T-cell (primary cell): ENCODE measurements at regions not wholly inside any gene's neighbourhood (a gene's known extent, or its start where the extent isn't known, plus 50 kb on each side); places are given as distances from the start of the nearest gene placed in this dataset.
"Not testable (repeated sequence)": the region's sequence is repeated elsewhere in the genome, so short reads cannot be mapped to it uniquely, and the experiment has no call there.

Source experiments
- ATAC-seq, 4 experiments: fragments of 200-7000 bp in 3 of 4; fragments of 150-1000 bp in 1 of 4; cut with Tn5 transposase; replicated peaks in 1 of 4; 1 replicate in 3 of 4; 2 replicates in 1 of 4; pipeline ENCODE4 v1.10.0; 2021; ENCODE audit warnings: moderate library complexity in 3 of 4, mild to moderate bottlenecking in 2 of 4, moderate number of reproducible peaks in 1 of 4
- CTCF ChIA-PET, 2 donors: fragments of 300-600 bp; sonication (Branson Sonifier 250); formaldehyde crosslinking; loops; one replicate each; lab custom pipeline; 2022; ENCODE audit warnings: antibody characterized with exemption in 2 of 2; lab: Charles Lee
- POLR2A ChIA-PET, 2 donors: fragments of 300-600 bp; sonication (Branson Sonifier 250); formaldehyde crosslinking; loops; one replicate each; lab custom pipeline; 2022; ENCODE audit warnings: antibody characterized with exemption in 2 of 2; lab: Charles Lee
- DNase-seq, 35 experiments: peaks; one replicate each; pipeline versions ENCODE4 v3.0.0 to v3.0.0-alpha.2; 2013 to 2023
- H3K27ac ChIP-seq: one replicate; pipeline ENCODE4 v1.5.1; 2013; ENCODE audit warnings: low read length
- H3K27me3 ChIP-seq, 2 experiments: replicated peaks in 1 of 2; 1 replicate in 1 of 2; 2 replicates in 1 of 2; pipeline versions ENCODE4 v1.6.1 to v1.7.0; 2013; ENCODE audit warnings: low read length in 1 of 2, mixed read lengths in 1 of 2; ENCODE audit not compliant: control insufficient read depth in 2 of 2, insufficient read depth in 2 of 2; ENCODE audit errors: extremely low read depth in 1 of 2
- H3K36me3 ChIP-seq, 2 donors: 1 replicate in 1 of 2; 2 replicates in 1 of 2; pipeline versions ENCODE4 v1.6.1 to v1.7.0; 2013; ENCODE audit warnings: low read length in 1 of 2; ENCODE audit not compliant: control insufficient read depth in 2 of 2, insufficient read depth in 1 of 2; ENCODE audit errors: extremely low read depth in 1 of 2
- H3K4me1 ChIP-seq, 2 experiments: 1 replicate in 1 of 2; 2 replicates in 1 of 2; pipeline versions ENCODE4 v1.6.1 to v1.7.0; 2013; ENCODE audit warnings: low read length in 2 of 2, mixed read lengths in 1 of 2; ENCODE audit not compliant: insufficient read depth in 2 of 2, control insufficient read depth in 1 of 2; ENCODE audit errors: extremely low read depth in 1 of 2
- H3K4me3 ChIP-seq, 2 donors: 1 replicate in 1 of 2; 2 replicates in 1 of 2; pipeline versions ENCODE4 v1.5.1 to v1.7.0; 2013; ENCODE audit warnings: mild to moderate bottlenecking in 2 of 2, low read length in 1 of 2, moderate library complexity in 1 of 2; ENCODE audit not compliant: control insufficient read depth in 1 of 2; ENCODE audit errors: extremely low read depth in 1 of 2
- H3K9me3 ChIP-seq: 2 replicates; pipeline ENCODE4 v1.7.0; 2013
- H3K27ac Mint-ChIP-seq, 2 donors: one replicate each; pipeline ENCODE4 v1.8.0; 2020 to 2021; ENCODE audit warnings: mild to moderate bottlenecking in 2 of 2, mixed read lengths in 2 of 2
- H3K27me3 Mint-ChIP-seq, 2 donors: one replicate each; pipeline ENCODE4 v1.8.0; 2021 to 2022; ENCODE audit warnings: mixed read lengths in 2 of 2
- H3K36me3 Mint-ChIP-seq: one replicate; pipeline ENCODE4 v1.8.0; 2021; ENCODE audit warnings: mixed read lengths
- H3K4me1 Mint-ChIP-seq, 3 donors: one replicate each; pipeline ENCODE4 v1.8.0; 2020 to 2022; ENCODE audit warnings: mixed read lengths in 3 of 3, mild to moderate bottlenecking in 1 of 3
- H3K4me3 Mint-ChIP-seq, 3 donors: one replicate each; pipeline ENCODE4 v1.8.0; 2020 to 2022; ENCODE audit warnings: mild to moderate bottlenecking in 3 of 3, mixed read lengths in 3 of 3, moderate library complexity in 3 of 3
- H3K9me3 Mint-ChIP-seq, 3 donors: one replicate each; pipeline ENCODE4 v1.8.0; 2020 to 2022; ENCODE audit warnings: mixed read lengths in 3 of 3
- WGBS: methylation state at CpG from one replicate; pipeline ENCODE4 v1.1.5; 2013; ENCODE audit warnings: missing lambda C conversion rate; ENCODE audit not compliant: insufficient coverage; 5-methylcytosine and 5-hydroxymethylcytosine counted together

GRCh38 chr13:99733346-99733745 is 232.1 kb downstream of the TM9SF2 start:
- Histone ChIP-seq H3K4me3 (no peak overlapping the region), H3K27me3 (no peaks in the 10 kb centered on the region), H3K27ac (no peak overlapping the region), H3K4me1 (no peaks in the 10 kb centered on the region), H3K9me3 (no peaks in the 10 kb centered on the region), H3K36me3 (no peaks in the 10 kb centered on the region)
- no peak for ATAC-seq
- CTCF ChIA-PET = no interaction called here
- POLR2A ChIA-PET = no interaction called here
- no peak for DNase-seq
- no CpG with 5 or more reads among the region's 7 CpGs for WGBS
- Mint-ChIP-seq H3K9me3 (no peaks in the 10 kb centered on the region), H3K4me1 (peaks cover 0 to 2% (median 0%) of the 10 kb centered on the region in 3 donors), H3K4me3 (no peak overlapping the region), H3K27me3 (no peaks in the 10 kb centered on the region), H3K36me3 (no peaks in the 10 kb centered on the region), H3K27ac (no peak overlapping the region)

- no peak for ATAC-seq
- no peaks in the 10 kb centered on the region for H3K9me3 Mint-ChIP-seq
- 86% methylated on average over 1 of the region's 4 CpGs for WGBS
Measured at GRCh38 chr13:99731747-99732146, 230.5 kb downstream of the TM9SF2 start.

GRCh38 chr13:99730403-99730802 is 229.1 kb downstream of the TM9SF2 start:
- H3K27me3 ChIP-seq = no peaks in the 10 kb centered on the region
- Mint-ChIP-seq H3K36me3 (peaks cover 4% of the 10 kb centered on the region), H3K27me3 (no peaks in the 10 kb centered on the region), H3K27ac (no peak overlapping the region), H3K4me1 (no peaks in the 10 kb centered on the region), H3K4me3 (no peak overlapping the region), H3K9me3 (no peaks in the 10 kb centered on the region)
- H3K4me3 ChIP-seq = no peak overlapping the region
- no peaks in the 10 kb centered on the region for H3K9me3 ChIP-seq
- DNase-seq (no peak), ATAC-seq (no peak)
- CTCF ChIA-PET = no interaction called here
- H3K4me1 ChIP-seq = no peaks in the 10 kb centered on the region
- no peaks in the 10 kb centered on the region for H3K36me3 ChIP-seq
- no peak overlapping the region for H3K27ac ChIP-seq
- 94% methylated on average over 8 of the region's 11 CpGs for WGBS
- POLR2A ChIA-PET = no interaction called here

More at GRCh38 chr13:99731747-99732146, 230.5 kb downstream of the TM9SF2 start:
- Histone ChIP-seq H3K36me3 (no peaks in the 10 kb centered on the region), H3K9me3 (no peaks in the 10 kb centered on the region), H3K27ac (no peak overlapping the region), H3K4me3 (no peak overlapping the region), H3K4me1 (no peaks in the 10 kb centered on the region), H3K27me3 (no peaks in the 10 kb centered on the region)
- CTCF ChIA-PET = no interaction called here
- Mint-ChIP-seq H3K36me3 (no peaks in the 10 kb centered on the region), H3K4me1 (no peaks in the 10 kb centered on the region), H3K27ac (no peak overlapping the region), H3K27me3 (no peaks in the 10 kb centered on the region), H3K4me3 (no peak overlapping the region)
- DNase-seq = no peak
- POLR2A ChIA-PET = no interaction called here

- ChIA-PET POLR2A (no interaction called here), CTCF (interaction anchor here in 1 of 2 donors (0.6 kb wide), 1 partner anchor 185 kb away, joined by 3 read pairs; no protein-coding TSS in a partner anchor)
- no peak overlapping the region for H3K27ac ChIP-seq
- H3K27me3 Mint-ChIP-seq = no peaks in the 10 kb centered on the region
- H3K4me1 ChIP-seq = no peaks in the 10 kb centered on the region
- no peaks in the 10 kb centered on the region for H3K9me3 ChIP-seq
- H3K36me3 ChIP-seq = no peaks in the 10 kb centered on the region
- DNase-seq (no peak), ATAC-seq (no peak)
- 93% methylated on average over 15 of the region's 16 CpGs for WGBS
- no peaks in the 10 kb centered on the region for H3K27me3 ChIP-seq
- no peaks in the 10 kb centered on the region for H3K9me3 Mint-ChIP-seq
- no peak overlapping the region for H3K4me3 ChIP-seq
- H3K36me3 Mint-ChIP-seq = peaks cover 10% of the 10 kb centered on the region
- no peak overlapping the region for H3K27ac Mint-ChIP-seq
- no peak overlapping the region for H3K4me3 Mint-ChIP-seq
- H3K4me1 Mint-ChIP-seq = peaks cover 0 to 3% (median 0%) of the 10 kb centered on the region in 3 donors
Measured at GRCh38 chr13:99729745-99730144, 228.5 kb downstream of the TM9SF2 start.

- ATAC-seq, CTCF ChIA-PET, H3K36me3 ChIP-seq, H3K9me3 ChIP-seq, H3K27me3 ChIP-seq, DNase-seq, H3K27me3 Mint-ChIP-seq, H3K4me3 ChIP-seq, H3K27ac Mint-ChIP-seq, H3K4me3 Mint-ChIP-seq, H3K9me3 Mint-ChIP-seq, H3K4me1 Mint-ChIP-seq, H3K4me1 ChIP-seq, POLR2A ChIA-PET, H3K27ac ChIP-seq: not testable (repeated sequence)
- peaks cover 17% of the 10 kb centered on the region for H3K36me3 Mint-ChIP-seq
- 95% methylated on average over 3 of the region's 6 CpGs for whole genome bisulfite sequencing
Measured at GRCh38 chr13:99727651-99728050, 226.4 kb downstream of the TM9SF2 start.

GRCh38 chr13:99726282-99726894 is 225.1 kb downstream of the TM9SF2 start:
- no peaks in the 10 kb centered on the region for H3K9me3 Mint-ChIP-seq
- CTCF ChIA-PET = no interaction called here
- ATAC-seq = no peak

More at GRCh38 chr13:99726282-99726894, 225.1 kb downstream of the TM9SF2 start:
- POLR2A ChIA-PET = no interaction called here
- Mint-ChIP-seq H3K4me3 (no peak overlapping the region), H3K36me3 (peaks cover 17% of the 10 kb centered on the region), H3K4me1 (peaks cover 0 to 3% (median 0%) of the 10 kb centered on the region in 3 donors), H3K27ac (no peak overlapping the region), H3K27me3 (no peaks in the 10 kb centered on the region)
- no peaks in the 10 kb centered on the region for H3K4me1 ChIP-seq
- no peak for DNase-seq
- no peaks in the 10 kb centered on the region for H3K27me3 ChIP-seq
- no peak overlapping the region for H3K4me3 ChIP-seq
- 90% methylated on average over 8 of the region's 10 CpGs for WGBS
- H3K36me3 ChIP-seq = no peaks in the 10 kb centered on the region
- H3K9me3 ChIP-seq = no peaks in the 10 kb centered on the region
- H3K27ac ChIP-seq = no peak overlapping the region
